ENCODE measurements at regions not wholly inside any gene's neighbourhood (a gene's known extent, or its start where the extent isn't known, plus 50 kb on each side); places are given as distances from the start of the nearest gene placed in this dataset.

- DNase-seq (ENCODE audit: low spot score) = no peak
These were observed 51.3 kb upstream of the PFKP start for GRCh38 chr10:3016016-3016415.

GRCh38 chr10:3014968-3015367, 52.4 kb upstream of the PFKP start:
- no peak for DNase-seq (ENCODE audit: low spot score)

- DNase-seq (ENCODE audit: low spot score) = no peak
These were observed 55.1 kb upstream of the PFKP start for GRCh38 chr10:3012223-3012622.

- no peak for DNase-seq (ENCODE audit: low spot score)
These were observed 56.4 kb upstream of the PFKP start for GRCh38 chr10:3010816-3011460.

- no peak for DNase-seq (ENCODE audit: low spot score)
These were observed 57.0 kb upstream of the PFKP start for GRCh38 chr10:3010334-3010733.

- DNase-seq (ENCODE audit: low spot score) = no peak
These were observed 58.0 kb upstream of the PFKP start for GRCh38 chr10:3009341-3009740.

GRCh38 chr10:3008518-3009195, 58.7 kb upstream of the PFKP start:
- no peak for DNase-seq (ENCODE audit: low spot score)

DNA sequence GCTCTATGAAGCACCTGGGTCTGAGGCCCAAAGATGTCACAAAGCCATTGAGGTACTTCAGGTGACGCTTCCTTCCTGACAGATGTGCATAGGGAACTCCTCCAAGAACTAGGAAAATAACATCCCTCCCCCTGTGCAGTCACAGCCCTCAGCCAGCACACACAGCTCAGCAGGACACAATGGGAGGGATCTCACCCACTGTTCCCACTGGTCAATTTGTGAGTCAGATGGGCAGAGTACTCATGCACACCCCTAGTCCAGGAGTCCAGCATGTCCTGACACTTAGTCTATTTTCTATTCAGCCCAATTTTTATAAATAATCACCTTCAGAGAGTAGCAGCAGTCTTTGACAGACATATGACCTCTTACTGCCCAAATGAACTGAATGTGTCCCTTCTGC, 60.7 kb upstream of the PFKP start:
- no peak for DNase-seq (ENCODE audit: low spot score)

GRCh38 chr10:3006093-3006492, 61.3 kb upstream of the PFKP start:
- DNase-seq (ENCODE audit: low spot score) = no peak

GRCh38 chr10:3002304-3002703, 65.0 kb upstream of the PFKP start:
- DNase-seq (ENCODE audit: low spot score) = no peak

DNA sequence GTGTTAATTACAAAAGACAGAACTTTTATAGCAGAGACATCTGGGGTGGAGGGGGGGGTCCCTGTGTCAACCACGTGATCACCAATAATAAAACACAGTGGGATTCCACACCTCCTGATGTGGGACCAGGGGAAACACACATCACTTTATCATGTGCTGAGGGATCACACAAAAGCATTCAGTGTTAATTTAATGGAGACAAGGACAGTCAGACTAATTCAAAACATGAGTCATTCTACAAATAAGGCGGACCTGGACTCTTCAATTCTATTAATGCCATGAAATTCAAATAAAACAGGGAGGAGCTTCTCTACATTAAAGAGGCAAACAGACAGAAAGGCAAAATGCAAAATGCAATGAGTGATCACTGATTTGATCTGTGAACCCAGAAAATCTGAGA, 67.3 kb upstream of the PFKP start:
- DNase-seq (ENCODE audit: low spot score) = no peak

DNA sequence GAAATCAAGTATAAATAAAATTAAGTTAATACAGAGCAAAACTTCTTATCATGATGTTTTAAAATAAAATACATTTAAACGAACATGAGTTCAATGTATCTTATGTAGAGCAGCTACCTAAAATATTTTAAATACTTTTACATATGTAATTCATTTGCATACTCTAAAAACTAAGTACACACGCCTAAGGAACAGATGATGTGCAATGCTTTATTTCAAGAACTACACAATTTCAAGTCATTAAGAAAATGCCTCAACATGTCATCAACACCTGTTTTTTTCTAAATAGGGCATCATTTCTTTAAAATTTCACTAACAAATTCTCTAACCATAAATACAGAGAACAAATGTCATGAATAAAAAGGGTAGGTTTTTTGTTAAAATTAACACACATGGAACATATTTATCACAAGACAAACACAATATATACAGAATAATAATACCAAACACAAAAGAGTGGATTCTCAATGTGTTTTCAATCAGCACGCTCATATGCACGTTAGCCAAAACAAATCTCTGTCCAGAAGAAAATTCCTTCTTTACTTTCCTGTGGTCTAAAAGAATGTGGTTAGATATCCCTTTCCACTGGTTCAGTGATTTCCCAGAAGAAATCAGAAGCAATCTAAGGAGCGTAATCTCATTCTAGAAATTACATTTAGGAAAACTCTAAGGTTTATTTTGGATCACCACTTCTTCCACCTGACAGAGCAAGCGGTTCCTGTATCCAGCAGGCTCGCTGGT, 73.0 kb upstream of the PFKP start:
- no peak for DNase-seq (ENCODE audit: low spot score)

DNA sequence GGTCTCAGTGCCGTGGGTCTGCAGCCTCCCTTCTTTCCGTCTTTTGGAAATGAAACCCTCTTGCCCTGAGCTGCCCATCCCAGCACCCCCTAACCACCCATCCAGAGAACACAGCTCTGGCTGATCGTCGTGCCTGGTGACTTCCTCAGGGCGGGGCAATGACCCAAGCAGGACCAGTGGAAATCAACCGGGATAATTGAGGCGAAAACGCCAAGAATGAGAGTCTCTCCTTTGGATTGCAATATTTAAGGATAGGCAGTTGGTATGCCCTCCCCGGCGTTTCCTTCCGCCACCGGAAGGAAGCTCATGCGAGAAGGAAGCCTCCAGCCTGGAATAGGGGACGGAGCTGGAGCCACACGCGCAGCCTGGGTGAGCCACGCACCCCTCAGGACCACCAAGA, 73.7 kb upstream of the PFKP start:
- DNase-seq (ENCODE audit: low spot score) = no peak

GRCh38 chr10:2992401-2993198, 74.7 kb upstream of the PFKP start:
- no peak for DNase-seq (ENCODE audit: low spot score)

- no peak for DNase-seq (ENCODE audit: low spot score)
These were observed 76.6 kb upstream of the PFKP start for GRCh38 chr10:2990764-2991163.

GRCh38 chr10:2989292-2989947, 77.9 kb upstream of the PFKP start:
- no peak for DNase-seq (ENCODE audit: low spot score)

DNA sequence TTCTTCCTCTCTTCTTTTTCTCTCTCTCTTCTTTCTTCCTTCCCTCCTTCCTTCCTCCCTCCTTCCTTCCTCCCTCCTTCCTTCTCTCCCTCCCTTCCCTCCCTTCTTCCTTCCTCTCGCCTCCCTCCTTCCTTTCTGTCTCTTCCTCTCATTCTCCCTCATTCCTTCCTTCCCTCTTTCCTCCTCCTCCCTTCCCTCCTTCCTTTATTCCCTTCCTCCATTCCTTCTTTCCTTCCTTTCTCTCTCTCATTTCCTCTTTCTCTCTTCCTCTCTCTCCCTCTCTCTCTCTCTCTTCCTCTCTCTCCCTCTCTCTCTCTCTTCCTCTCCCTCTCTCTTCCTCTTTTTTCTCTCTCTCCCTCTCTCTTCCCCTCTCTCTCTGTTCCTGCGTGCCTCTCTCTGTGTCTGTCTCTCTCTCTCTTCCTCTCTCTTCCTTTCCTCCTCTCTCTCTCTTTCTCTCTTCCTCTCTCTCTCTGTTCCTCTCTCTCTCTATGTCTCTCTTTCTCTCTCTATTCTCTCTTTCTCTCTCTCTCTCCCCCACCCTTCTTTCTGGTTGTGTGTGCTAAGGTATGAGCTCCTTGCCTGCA, 80.1 kb upstream of the PFKP start:
- DNase-seq (ENCODE audit: low spot score) = no peak

DNA sequence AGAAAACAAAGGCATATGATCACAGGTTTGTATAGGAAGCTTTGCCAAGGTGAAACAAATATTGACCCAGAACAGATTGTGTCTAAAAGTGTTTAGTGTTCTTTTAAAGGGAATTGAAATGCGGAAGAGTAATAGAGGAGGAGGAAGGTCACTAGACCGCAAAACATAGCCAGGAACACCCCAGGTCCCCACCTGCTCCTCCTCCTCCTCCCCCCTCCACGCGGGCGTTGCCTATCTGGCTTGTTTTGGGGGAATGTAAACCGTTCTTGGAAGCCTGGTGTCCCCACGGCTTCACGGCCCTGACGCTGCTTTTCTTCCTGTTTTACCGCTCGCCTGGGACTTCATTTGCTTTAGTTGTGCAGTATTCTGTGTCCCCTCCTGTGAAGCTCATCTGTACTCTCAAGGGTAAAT, 81.0 kb upstream of the PFKP start:
- no peak for DNase-seq (ENCODE audit: low spot score)

DNA sequence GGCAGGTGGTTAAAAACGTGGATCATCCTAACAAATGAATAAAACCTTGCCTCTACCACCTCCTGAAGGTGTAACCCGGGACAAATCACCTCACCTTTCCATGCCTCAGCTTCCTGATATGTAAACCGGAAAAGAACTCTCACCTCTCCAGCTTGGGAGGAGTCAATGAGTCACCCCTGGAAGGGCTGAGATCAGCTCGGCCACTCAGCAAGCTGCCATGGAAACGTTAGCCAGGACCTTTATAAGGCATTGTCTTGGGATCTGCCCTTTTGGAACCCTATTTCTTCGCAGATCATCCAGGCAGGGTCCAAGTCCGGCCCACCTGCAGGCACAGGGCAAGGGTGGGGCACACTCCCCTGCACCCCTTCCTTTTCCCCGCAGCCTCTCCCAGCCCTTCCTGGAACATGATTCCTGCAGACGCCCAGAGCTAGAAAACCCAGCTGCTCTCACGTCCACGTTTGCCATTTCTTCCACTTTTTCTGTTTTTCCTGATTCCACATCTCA, 81.6 kb upstream of the PFKP start:
- DNase-seq (ENCODE audit: low spot score) = no peak

DNA sequence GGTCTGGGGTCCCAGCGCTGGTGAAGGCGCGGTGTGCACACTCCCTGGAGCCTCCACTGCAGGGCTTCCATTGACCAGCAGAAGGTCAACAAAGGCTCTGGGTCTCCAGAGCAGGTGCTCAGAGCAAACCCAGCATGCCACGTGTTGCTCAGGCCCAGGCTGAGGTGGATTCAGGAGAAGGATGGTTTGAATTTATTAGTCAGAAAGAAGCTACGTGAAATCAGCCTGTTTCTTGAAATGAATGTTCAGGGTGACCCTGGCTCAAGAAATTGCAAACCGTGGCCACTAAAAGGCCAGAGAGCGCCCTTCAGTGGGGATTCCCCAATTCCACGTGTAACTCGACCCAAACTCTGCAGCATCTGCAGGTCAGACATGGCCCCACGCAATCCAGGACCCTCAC, 82.7 kb upstream of the PFKP start:
- DNase-seq (ENCODE audit: low spot score) = no peak

DNA sequence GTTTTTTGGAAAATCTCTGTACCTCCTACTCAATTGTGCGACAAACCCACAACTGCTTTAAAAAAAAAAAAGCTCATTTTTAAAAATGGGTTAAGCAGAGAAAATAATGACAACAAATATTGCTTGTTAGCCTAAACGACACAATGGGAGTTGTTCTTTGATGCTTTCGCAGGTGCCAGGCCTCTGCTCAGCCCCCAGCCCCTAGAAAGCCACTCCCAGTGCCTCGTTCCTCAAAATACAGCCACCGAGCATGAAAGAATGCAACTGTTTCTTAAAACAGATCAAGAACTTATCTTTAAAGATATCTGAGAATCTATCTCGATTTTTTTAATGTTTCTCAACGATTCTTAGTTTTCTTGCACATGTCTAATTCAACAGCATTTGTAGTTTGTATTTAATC, 85.2 kb upstream of the PFKP start:
- DNase-seq (ENCODE audit: low spot score) = no peak

All from germinal center (tissue), 1 donor.